ENCODE measurements at regions not wholly inside any gene's neighbourhood (a gene's known extent, or its start where the extent isn't known, plus 50 kb on each side); places are given as distances from the start of the nearest gene placed in this dataset.

- no peak for TF ChIP-seq CTCF (IDR thresholded peaks at IDR 0.05)
- no peak for TF ChIP-seq POLR2A (IDR thresholded peaks at IDR 0.05)
Measured at GRCh38 chr1:229069176-229069575, 201.7 kb upstream of the RAB4A start.

All from breast epithelium (tissue), 3 donors.